GM12873 (cell line): ENCODE measurements at regions not wholly inside any gene's neighbourhood (a gene's known extent, or its start where the extent isn't known, plus 50 kb on each side); places are given as distances from the start of the nearest gene placed in this dataset.

Experiments used
- TF ChIP-seq, protein P1 (sequence below): IDR thresholded peaks from 2 replicates; pipeline ENCODE4 v1.5.1; 2012; ENCODE audit warnings: low read depth, mild to moderate bottlenecking, moderate library complexity, low read length, control low read depth; ENCODE audit not compliant: insufficient read depth; ENCODE audit errors: missing control alignments

DNA sequence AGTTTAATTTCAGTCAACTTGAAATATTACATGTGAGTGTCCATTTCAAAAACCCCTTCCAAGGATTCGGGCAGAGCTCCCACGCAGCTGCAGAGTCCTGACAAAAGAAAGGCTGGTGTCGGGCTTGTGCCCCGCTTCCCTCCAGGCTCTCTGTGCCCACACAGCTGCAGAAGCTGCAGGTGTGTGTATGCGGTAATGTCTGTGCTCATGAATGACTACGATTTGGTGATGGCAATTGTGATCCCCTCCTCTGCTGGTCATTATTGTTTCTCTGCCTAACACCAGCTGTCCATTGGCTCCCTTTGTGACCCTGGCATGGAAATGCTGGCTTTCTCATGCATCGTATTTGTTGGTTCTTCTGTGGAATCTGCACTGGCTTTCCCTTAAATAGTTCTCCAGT is 224.8 kb downstream of the NUP35 start:
- TF ChIP-seq, protein P1, sequence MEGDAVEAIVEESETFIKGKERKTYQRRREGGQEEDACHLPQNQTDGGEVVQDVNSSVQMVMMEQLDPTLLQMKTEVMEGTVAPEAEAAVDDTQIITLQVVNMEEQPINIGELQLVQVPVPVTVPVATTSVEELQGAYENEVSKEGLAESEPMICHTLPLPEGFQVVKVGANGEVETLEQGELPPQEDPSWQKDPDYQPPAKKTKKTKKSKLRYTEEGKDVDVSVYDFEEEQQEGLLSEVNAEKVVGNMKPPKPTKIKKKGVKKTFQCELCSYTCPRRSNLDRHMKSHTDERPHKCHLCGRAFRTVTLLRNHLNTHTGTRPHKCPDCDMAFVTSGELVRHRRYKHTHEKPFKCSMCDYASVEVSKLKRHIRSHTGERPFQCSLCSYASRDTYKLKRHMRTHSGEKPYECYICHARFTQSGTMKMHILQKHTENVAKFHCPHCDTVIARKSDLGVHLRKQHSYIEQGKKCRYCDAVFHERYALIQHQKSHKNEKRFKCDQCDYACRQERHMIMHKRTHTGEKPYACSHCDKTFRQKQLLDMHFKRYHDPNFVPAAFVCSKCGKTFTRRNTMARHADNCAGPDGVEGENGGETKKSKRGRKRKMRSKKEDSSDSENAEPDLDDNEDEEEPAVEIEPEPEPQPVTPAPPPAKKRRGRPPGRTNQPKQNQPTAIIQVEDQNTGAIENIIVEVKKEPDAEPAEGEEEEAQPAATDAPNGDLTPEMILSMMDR = no peak

DNA sequence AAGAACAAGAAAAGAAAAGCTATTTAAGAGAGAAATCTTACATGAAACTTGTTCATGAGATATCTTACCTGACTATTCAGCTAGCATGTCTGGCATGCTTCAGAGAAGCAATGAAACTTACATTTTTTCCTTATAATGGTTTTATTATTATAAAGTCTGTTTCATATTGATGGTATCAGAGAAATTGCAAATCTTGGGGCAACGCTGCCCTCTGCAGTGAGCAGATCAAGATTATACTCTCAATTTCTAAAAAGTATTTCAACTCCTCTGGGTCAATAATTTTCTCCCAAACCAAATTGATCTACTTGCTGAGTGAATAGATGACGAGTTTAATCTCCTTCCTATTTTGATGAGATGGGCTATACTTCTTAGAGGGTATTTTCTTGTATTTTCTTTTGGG is 235.6 kb downstream of the NUP35 start:
- TF ChIP-seq, protein P1 = no peak

DNA sequence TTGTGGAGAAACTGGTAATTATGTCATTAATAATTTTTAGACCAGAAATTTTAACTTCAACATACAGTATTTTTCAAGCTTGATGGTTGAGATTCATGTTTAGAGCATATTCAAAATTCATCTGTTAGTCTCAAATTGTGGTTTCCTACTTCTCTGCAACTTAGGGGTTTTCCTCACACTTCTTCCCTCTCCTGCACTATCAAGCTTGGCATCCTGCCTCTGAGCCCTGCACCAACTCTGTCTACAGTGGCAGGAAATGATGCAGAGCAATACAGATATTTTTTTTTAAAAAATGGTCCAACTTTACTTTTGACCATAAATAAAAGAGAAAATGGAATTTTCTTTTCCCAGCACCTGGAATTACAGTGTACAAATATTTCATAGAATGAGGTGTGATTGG is 247.3 kb downstream of the NUP35 start:
- TF ChIP-seq, protein P1 = no peak

DNA sequence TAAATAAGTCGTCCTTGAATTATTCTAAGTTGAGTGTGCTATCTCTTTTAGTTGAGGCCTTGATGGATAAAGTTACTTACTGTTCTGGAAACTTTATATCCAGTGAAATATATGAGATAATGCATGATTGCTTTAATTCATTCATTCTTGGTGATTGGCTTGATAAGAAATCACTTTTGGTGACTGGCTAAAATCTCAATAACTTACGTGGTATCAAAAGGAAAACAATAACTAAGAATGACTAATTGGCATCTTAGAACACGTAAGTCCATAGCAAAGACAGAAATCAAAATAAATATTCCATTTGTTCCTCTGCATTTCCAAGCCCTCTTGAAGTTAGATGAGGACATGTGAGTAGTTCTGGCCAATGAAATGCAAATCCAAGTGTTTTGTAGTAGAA is 251.6 kb downstream of the NUP35 start:
- TF ChIP-seq, protein P1 = no peak

DNA sequence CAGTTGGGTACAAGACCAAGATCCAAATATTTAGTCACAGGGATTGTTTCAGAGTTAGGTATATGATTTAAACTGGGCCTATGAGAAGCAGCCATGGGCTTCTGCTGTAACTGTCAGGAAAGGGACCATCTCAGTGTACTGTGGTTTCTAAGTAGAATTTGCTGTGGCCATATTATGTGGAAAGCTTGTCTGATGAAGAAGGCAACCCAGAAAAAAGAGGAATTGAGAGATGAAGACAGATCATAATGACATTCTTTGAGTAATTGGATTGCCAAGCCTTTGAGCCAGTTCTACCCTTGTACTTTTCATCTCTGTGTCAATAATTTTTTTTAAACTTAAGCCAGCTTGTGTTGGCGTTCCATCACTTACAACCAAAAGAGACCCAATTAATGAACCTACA is 259.6 kb downstream of the NUP35 start:
- TF ChIP-seq, protein P1 = no peak

DNA sequence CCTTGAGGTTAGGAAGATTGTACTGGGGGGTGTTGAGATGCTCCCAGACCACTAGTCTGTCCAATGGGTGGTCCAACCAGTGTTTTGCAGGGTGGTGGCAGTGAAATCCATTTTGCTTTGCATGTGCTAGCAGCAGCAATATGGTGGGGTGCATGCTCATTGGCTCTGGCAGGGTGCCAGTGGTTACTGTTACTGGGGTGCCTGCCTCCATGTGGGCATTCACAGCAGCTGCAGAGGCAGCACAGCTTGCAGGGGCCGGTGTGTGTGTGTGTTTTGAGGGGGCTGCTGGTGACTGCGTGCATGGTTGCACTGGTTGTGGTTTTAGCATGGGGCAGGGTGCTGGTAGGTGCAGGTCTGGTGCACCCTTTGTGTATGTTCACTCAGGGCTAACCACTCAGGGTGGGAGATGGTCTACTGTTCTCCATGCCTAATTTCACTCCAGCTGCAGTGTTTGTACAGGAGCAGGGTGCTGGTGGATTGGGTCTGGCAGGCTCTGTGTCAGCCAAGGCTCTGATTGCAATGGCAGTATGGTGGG is 265.4 kb downstream of the NUP35 start:
- TF ChIP-seq, protein P1 = no peak

DNA sequence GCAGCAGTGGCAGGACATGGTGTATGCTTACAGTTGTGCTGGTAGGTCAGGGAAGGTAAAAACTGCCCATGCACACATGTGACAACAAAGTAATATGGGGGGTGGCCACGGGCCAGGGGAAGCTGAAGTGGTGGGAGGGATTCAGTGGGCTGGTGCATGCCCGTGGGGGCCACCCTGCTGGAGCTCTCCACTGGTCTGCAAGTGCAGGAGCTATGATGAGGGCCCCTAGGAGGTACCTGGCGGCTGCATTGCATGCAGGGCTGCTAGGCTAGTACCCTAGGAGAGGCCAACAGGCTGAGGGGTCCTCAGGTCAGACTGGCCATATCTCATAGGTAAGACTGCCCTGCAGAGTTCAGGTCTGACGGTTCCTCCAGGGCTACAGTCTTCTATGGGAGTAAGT is 265.9 kb downstream of the NUP35 start:
- TF ChIP-seq, protein P1 = no peak
